ENCODE measurements at regions not wholly inside any gene's neighbourhood (a gene's known extent, or its start where the extent isn't known, plus 50 kb on each side); places are given as distances from the start of the nearest gene placed in this dataset.

- Histone ChIP-seq H3K36me3 (peaks cover 0 to 18% (median 0%) of the 10 kb centered on the region in 3 donors), H3K27me3 (no peaks in the 10 kb centered on the region), H3K4me3 (no peak overlapping the region), H3K4me1 (no peaks in the 10 kb centered on the region), H3K27ac (no peak overlapping the region), H3K9me3 (no peaks in the 10 kb centered on the region)
- DNase-seq = no peak
- 88 to 93% methylated on average over 8 of the region's 8 CpGs for WGBS, 2 donors
- TF ChIP-seq CTCF (IDR thresholded peaks at IDR 0.05) (no peak), POLR2A (IDR thresholded peaks at IDR 0.05) (no peak)
- intact Hi-C loops (cut with DNase I) = no loop called here
Observed at GRCh38 chr17:63191610-63192009, 225.6 kb downstream of the TANC2 start.

GRCh38 chr17:63193827-63194226, 227.8 kb downstream of the TANC2 start:
- 33 to 43% methylated on average over 1 of the region's 1 CpG for WGBS, 2 donors
- H3K27ac ChIP-seq = no peak overlapping the region
- H3K36me3 ChIP-seq = peaks cover 0 to 18% (median 0%) of the 10 kb centered on the region in 3 donors
- no peaks in the 10 kb centered on the region for H3K27me3 ChIP-seq
- intact Hi-C loops (cut with DNase I) = no loop called here
- DNase-seq = no peak
- no peaks in the 10 kb centered on the region for H3K9me3 ChIP-seq
- no peaks in the 10 kb centered on the region for H3K4me1 ChIP-seq
- H3K4me3 ChIP-seq = no peak overlapping the region
- TF ChIP-seq POLR2A (IDR thresholded peaks at IDR 0.05) (no peak), CTCF (IDR thresholded peaks at IDR 0.05) (no peak)

- DNase-seq = no peak
- H3K27ac ChIP-seq = no peak overlapping the region
- H3K4me1 ChIP-seq = no peaks in the 10 kb centered on the region
- intact Hi-C loops (cut with DNase I) = no loop called here
- 53 to 60% methylated on average over 1 of the region's 1 CpG for WGBS, 2 donors
- TF ChIP-seq POLR2A (IDR thresholded peaks at IDR 0.05) (no peak), CTCF (IDR thresholded peaks at IDR 0.05) (no peak)
- H3K4me3 ChIP-seq = no peak overlapping the region
- peaks cover 0 to 30% (median 0%) of the 10 kb centered on the region in 3 donors for H3K36me3 ChIP-seq
- no peaks in the 10 kb centered on the region for H3K27me3 ChIP-seq
- no peaks in the 10 kb centered on the region for H3K9me3 ChIP-seq
Observed at GRCh38 chr17:63196772-63197335, 230.8 kb downstream of the TANC2 start.

- Histone ChIP-seq H3K36me3 (peaks cover 0 to 34% (median 0%) of the 10 kb centered on the region in 3 donors), H3K9me3 (peaks cover 0 to 29% (median 0%) of the 10 kb centered on the region in 3 donors), H3K4me1 (no peaks in the 10 kb centered on the region), H3K4me3 (no peak overlapping the region), H3K27ac (no peak overlapping the region), H3K27me3 (no peaks in the 10 kb centered on the region)
- no peak for TF ChIP-seq POLR2A (IDR thresholded peaks at IDR 0.05)
- no peak for TF ChIP-seq CTCF (IDR thresholded peaks at IDR 0.05)
- 92 to 100% methylated on average over 2 of the region's 2 CpGs for WGBS, 2 donors
- DNase-seq = no peak
- intact Hi-C loops (cut with DNase I) = no loop called here
Observed at GRCh38 chr17:63203652-63204051, 237.6 kb downstream of the TANC2 start.

GRCh38 chr17:63221939-63222338, 224.2 kb downstream of the CYB561 start:
- Histone ChIP-seq H3K4me1 (no peaks in the 10 kb centered on the region), H3K4me3 (no peak overlapping the region), H3K27me3 (no peaks in the 10 kb centered on the region), H3K9me3 (no peaks in the 10 kb centered on the region), H3K27ac (no peak overlapping the region), H3K36me3 (no peaks in the 10 kb centered on the region)
- intact Hi-C loops (cut with DNase I) = no loop called here
- no peak for DNase-seq
- WGBS, 2 donors = 86 to 100% methylated on average over 1 of the region's 1 CpG
- TF ChIP-seq POLR2A (IDR thresholded peaks at IDR 0.05) (no peak), CTCF (IDR thresholded peaks at IDR 0.05) (no peak)
